HG03025 (cell line): ENCODE measurements at regions not wholly inside any gene's neighbourhood (a gene's known extent, or its start where the extent isn't known, plus 50 kb on each side); places are given as distances from the start of the nearest gene placed in this dataset.

Source experiments
- ATAC-seq: cut with Tn5 transposase; IDR thresholded peaks from one replicate; pipeline ENCODE4 v1.9.1; 2021; ENCODE audit warnings: mild to moderate bottlenecking, moderate library complexity; ENCODE audit not compliant: unreplicated experiment, low FRiP score

GRCh38 chr1:221098471-221099405, 219.5 kb downstream of the HLX start:
- no peak for ATAC-seq

GRCh38 chr1:221099747-221100595, 220.7 kb downstream of the HLX start:
- ATAC-seq = no peak

- no peak for ATAC-seq
Observed at GRCh38 chr1:221100611-221101010, 221.4 kb downstream of the HLX start.

GRCh38 chr1:221101807-221102605, 222.8 kb downstream of the HLX start:
- no peak for ATAC-seq

GRCh38 chr1:221104596-221104995, 225.4 kb downstream of the HLX start:
- no peak for ATAC-seq

- ATAC-seq = no peak
Observed at GRCh38 chr1:221105578-221105977, 226.3 kb downstream of the HLX start.

- ATAC-seq = no peak
Observed at GRCh38 chr1:221106616-221107015, 227.4 kb downstream of the HLX start.

- no peak for ATAC-seq
Observed at GRCh38 chr1:221109930-221110329, 230.7 kb downstream of the HLX start.

- no peak for ATAC-seq
Observed at GRCh38 chr1:221117133-221117532, 237.9 kb downstream of the HLX start.

- no peak for ATAC-seq
Observed at GRCh38 chr1:221117548-221117951, 238.3 kb downstream of the HLX start.

- ATAC-seq = no peak
Observed at GRCh38 chr1:221118176-221118937, 239.1 kb downstream of the HLX start.

- ATAC-seq = no peak
Observed at GRCh38 chr1:221118938-221119320, 239.7 kb downstream of the HLX start.

- ATAC-seq = no peak
Observed at GRCh38 chr1:221122501-221122900, 243.3 kb downstream of the HLX start.

GRCh38 chr1:221125976-221126375, 246.7 kb downstream of the HLX start:
- ATAC-seq = no peak

- ATAC-seq = no peak
Observed at GRCh38 chr1:221137666-221138065, 258.4 kb downstream of the HLX start.

GRCh38 chr1:221138516-221138915, 259.3 kb downstream of the HLX start:
- ATAC-seq = no peak

GRCh38 chr1:221139991-221140390, 260.7 kb downstream of the HLX start:
- no peak for ATAC-seq

- ATAC-seq = no peak
Observed at GRCh38 chr1:221141096-221141495, 261.9 kb downstream of the HLX start.

GRCh38 chr1:221141606-221142285, 262.5 kb downstream of the HLX start:
- no peak for ATAC-seq
